ENCODE measurements at regions not wholly inside any gene's neighbourhood (a gene's known extent, or its start where the extent isn't known, plus 50 kb on each side); places are given as distances from the start of the nearest gene placed in this dataset.

GRCh38 chr2:236735825-236736238 is 166.2 kb downstream of the ACKR3 start:
- POLR2A ChIA-PET, result no interaction called here
- no peak overlapping the region for H3K4me3 ChIP-seq (ENCODE audit: low read depth, low read length)
- peaks cover 33% of the 10 kb centered on the region for H3K27me3 ChIP-seq (ENCODE audit: control insufficient read depth, insufficient read depth, low read length)
- TF ChIP-seq, protein P1, sequence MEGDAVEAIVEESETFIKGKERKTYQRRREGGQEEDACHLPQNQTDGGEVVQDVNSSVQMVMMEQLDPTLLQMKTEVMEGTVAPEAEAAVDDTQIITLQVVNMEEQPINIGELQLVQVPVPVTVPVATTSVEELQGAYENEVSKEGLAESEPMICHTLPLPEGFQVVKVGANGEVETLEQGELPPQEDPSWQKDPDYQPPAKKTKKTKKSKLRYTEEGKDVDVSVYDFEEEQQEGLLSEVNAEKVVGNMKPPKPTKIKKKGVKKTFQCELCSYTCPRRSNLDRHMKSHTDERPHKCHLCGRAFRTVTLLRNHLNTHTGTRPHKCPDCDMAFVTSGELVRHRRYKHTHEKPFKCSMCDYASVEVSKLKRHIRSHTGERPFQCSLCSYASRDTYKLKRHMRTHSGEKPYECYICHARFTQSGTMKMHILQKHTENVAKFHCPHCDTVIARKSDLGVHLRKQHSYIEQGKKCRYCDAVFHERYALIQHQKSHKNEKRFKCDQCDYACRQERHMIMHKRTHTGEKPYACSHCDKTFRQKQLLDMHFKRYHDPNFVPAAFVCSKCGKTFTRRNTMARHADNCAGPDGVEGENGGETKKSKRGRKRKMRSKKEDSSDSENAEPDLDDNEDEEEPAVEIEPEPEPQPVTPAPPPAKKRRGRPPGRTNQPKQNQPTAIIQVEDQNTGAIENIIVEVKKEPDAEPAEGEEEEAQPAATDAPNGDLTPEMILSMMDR (IDR thresholded peaks at IDR 0.05; ENCODE audit: insufficient read depth, low read depth, low read length), result no peak
- DNase-seq (ENCODE audit: low read depth), result no peak
- H3K36me3 ChIP-seq (ENCODE audit: control insufficient read depth, insufficient read depth, low read length), result no peaks in the 10 kb centered on the region
- CTCF ChIA-PET, result interaction anchor here (0.8 kb wide), 1 partner anchor 128 kb away, joined by 4 read pairs; no protein-coding TSS in a partner anchor

- CTCF ChIA-PET, result no interaction called here
- no peak for DNase-seq (ENCODE audit: low read depth)
- Histone ChIP-seq H3K36me3 (ENCODE audit: control insufficient read depth, insufficient read depth, low read length) (no peaks in the 10 kb centered on the region), H3K27me3 (ENCODE audit: control insufficient read depth, insufficient read depth, low read length) (peaks cover 39% of the 10 kb centered on the region), H3K4me3 (ENCODE audit: low read depth, low read length) (no peak overlapping the region)
- POLR2A ChIA-PET, result no interaction called here
- TF ChIP-seq, protein P1 (IDR thresholded peaks at IDR 0.05; ENCODE audit: insufficient read depth, low read depth, low read length), result no peak
These were observed 168.4 kb downstream of the ACKR3 start for GRCh38 chr2:236738030-236738429.

DNA sequence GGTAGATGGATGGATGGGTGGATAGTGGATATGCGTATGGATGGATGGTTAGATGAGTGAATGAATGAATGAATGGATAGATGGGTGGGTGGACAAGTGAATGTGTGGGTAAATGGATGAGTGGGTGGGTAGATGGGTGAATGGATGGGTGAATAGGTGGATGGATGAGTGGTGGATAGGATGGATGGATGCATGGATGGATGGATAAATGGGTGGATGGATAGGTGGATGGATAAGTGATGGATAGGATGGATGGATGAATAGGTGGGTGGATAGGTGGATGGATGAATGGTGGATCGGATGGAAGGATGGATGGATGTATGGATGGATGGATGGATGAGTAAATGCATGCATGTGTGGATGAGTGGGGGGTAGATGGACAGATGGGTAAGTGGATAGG is 169.3 kb downstream of the ACKR3 start:
- H3K27me3 ChIP-seq (ENCODE audit: control insufficient read depth, insufficient read depth, low read length), result peaks cover 35% of the 10 kb centered on the region
- no peak for DNase-seq (ENCODE audit: low read depth)
- H3K36me3 ChIP-seq (ENCODE audit: control insufficient read depth, insufficient read depth, low read length), result no peaks in the 10 kb centered on the region
- ChIA-PET CTCF (interaction anchor here (1.0 kb wide), 1 partner anchor 285 kb away, joined by 3 read pairs; no protein-coding TSS in a partner anchor), POLR2A (no interaction called here)
- TF ChIP-seq, protein P1 (IDR thresholded peaks at IDR 0.05; ENCODE audit: insufficient read depth, low read depth, low read length), result no peak
- no peak overlapping the region for H3K4me3 ChIP-seq (ENCODE audit: low read depth, low read length)

DNA sequence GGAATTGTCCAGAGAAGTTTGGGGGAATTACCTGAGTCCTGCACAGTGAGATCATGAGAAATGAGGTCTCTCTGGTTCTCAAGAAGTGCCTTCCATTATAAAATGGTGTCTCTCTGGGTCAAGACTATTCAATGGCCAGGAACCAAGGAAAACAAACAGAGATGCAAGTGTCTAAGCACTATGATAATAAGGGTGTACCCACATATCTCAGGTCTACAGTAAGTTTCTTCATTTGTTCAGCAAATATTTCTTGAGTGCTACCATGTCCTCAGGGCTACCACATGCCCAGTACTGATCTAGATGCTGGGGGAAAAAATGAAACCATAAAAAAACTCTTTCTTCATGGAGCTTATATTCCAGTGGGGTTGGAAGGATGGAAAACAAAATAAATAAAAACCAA is 170.0 kb downstream of the ACKR3 start:
- Histone ChIP-seq H3K4me3 (ENCODE audit: low read depth, low read length) (no peak overlapping the region), H3K27me3 (ENCODE audit: control insufficient read depth, insufficient read depth, low read length) (peaks cover 34% of the 10 kb centered on the region), H3K36me3 (ENCODE audit: control insufficient read depth, insufficient read depth, low read length) (no peaks in the 10 kb centered on the region)
- no peak for DNase-seq (ENCODE audit: low read depth)
- TF ChIP-seq, protein P1 (IDR thresholded peaks at IDR 0.05; ENCODE audit: insufficient read depth, low read depth, low read length), result no peak
- POLR2A ChIA-PET, result no interaction called here
- CTCF ChIA-PET, result interaction anchor here (1.0 kb wide), 1 partner anchor 284 kb away, joined by 3 read pairs; no protein-coding TSS in a partner anchor

GRCh38 chr2:236740506-236740905 is 170.9 kb downstream of the ACKR3 start:
- no peaks in the 10 kb centered on the region for H3K36me3 ChIP-seq (ENCODE audit: control insufficient read depth, insufficient read depth, low read length)
- no peak for DNase-seq (ENCODE audit: low read depth)
- POLR2A ChIA-PET, result no interaction called here
- H3K4me3 ChIP-seq (ENCODE audit: low read depth, low read length), result no peak overlapping the region
- TF ChIP-seq, protein P1 (IDR thresholded peaks at IDR 0.05; ENCODE audit: insufficient read depth, low read depth, low read length), result no peak
- peaks cover 32% of the 10 kb centered on the region for H3K27me3 ChIP-seq (ENCODE audit: control insufficient read depth, insufficient read depth, low read length)
- CTCF ChIA-PET, result no interaction called here
